ENCODE measurements at regions not wholly inside any gene's neighbourhood (a gene's known extent, or its start where the extent isn't known, plus 50 kb on each side); places are given as distances from the start of the nearest gene placed in this dataset.

DNA sequence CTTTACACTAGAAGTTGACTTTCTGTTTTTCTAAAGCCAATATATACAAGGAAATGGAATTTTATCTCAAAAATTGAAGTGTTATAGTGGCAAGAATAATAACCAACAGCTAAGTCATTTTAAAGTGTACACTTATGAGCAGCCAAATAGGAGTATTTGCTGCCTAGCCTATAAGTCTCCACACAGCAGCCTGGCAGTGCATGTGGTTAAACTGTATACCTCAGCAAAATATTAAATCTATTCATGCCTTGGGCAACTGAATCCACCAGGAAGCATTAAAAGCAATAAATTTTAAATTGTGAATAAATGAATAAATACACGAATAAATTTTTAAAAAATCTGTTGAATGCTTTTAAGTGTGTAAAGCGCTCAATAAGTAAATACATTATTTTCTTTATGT lies 432.4 kb upstream of the RORB start (continued):
- TF ChIP-seq, protein P1, sequence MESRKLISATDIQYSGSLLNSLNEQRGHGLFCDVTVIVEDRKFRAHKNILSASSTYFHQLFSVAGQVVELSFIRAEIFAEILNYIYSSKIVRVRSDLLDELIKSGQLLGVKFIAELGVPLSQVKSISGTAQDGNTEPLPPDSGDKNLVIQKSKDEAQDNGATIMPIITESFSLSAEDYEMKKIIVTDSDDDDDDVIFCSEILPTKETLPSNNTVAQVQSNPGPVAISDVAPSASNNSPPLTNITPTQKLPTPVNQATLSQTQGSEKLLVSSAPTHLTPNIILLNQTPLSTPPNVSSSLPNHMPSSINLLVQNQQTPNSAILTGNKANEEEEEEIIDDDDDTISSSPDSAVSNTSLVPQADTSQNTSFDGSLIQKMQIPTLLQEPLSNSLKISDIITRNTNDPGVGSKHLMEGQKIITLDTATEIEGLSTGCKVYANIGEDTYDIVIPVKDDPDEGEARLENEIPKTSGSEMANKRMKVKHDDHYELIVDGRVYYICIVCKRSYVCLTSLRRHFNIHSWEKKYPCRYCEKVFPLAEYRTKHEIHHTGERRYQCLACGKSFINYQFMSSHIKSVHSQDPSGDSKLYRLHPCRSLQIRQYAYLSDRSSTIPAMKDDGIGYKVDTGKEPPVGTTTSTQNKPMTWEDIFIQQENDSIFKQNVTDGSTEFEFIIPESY (IDR thresholded peaks at IDR 0.05; ENCODE audit: borderline replicate concordance, low read depth), result no peak
- TF ChIP-seq EZH2phosphoT487 (IDR thresholded peaks at IDR 0.05; ENCODE audit: borderline replicate concordance, low read depth), result no peak
- TF ChIP-seq, protein P2, sequence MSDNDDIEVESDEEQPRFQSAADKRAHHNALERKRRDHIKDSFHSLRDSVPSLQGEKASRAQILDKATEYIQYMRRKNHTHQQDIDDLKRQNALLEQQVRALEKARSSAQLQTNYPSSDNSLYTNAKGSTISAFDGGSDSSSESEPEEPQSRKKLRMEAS (IDR thresholded peaks at IDR 0.05; ENCODE audit: low read depth), result no peak
- no peak for TF ChIP-seq GABPA (IDR thresholded peaks at IDR 0.05; ENCODE audit: low read depth)
- TF ChIP-seq RCOR1 (IDR thresholded peaks at IDR 0.05; ENCODE audit: low read length), result no peak
- TF ChIP-seq MXI1 (IDR thresholded peaks at IDR 0.05; ENCODE audit: low read depth, low read length), result no peak
- TF ChIP-seq TEAD4 (IDR thresholded peaks at IDR 0.05; ENCODE audit: borderline replicate concordance, insufficient read depth), result no peak
- TF ChIP-seq NFIC (IDR thresholded peaks at IDR 0.05; ENCODE audit: borderline replicate concordance), result no peak
- no peak for TF ChIP-seq RAD21 (IDR thresholded peaks at IDR 0.05; ENCODE audit: low read length)

DNA sequence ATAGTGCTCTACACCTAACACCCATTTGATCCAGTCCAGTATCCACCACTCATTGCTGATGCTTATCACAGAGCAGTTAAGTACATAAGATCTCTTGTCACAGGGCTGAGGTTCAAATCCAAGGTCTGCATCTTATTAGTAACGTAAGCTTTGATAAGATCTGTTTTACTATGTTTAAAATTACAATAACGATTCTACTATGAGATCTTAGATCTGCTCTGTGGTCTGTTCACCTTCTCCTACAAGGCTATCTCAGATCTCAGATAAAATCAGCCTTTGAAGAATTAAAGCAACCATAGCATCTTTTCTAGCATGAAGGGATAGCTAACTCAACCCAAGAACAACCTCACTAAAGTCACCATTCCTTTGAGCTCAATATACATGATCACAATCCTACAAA lies 431.0 kb upstream of the RORB start:
- Histone ChIP-seq H3K4me1 (ENCODE audit: control insufficient read depth in 1 of 2, insufficient read depth in 2 of 2, low read depth in 1 of 2, low read length in 1 of 2) (no peaks in the 10 kb centered on the region), H3F3A (replicated peaks; ENCODE audit: insufficient read depth) (no peaks in the 10 kb centered on the region), H3K27ac (ENCODE audit: low read depth in 2 of 2, low read length in 1 of 2) (no peak overlapping the region), H3K9ac (no peak overlapping the region), H3K36me3 (replicated peaks in 1 of 2; ENCODE audit: control insufficient read depth in 1 of 2, insufficient read depth in 2 of 2, low read length in 1 of 2) (no peaks in the 10 kb centered on the region), H4K20me1 (ENCODE audit: insufficient read depth) (no peaks in the 10 kb centered on the region), H3K4me3 (ENCODE audit: low read depth in 2 of 2, low read length in 1 of 2) (no peak overlapping the region), H3K9me2 (no peaks in the 10 kb centered on the region), H3K27me3 (ENCODE audit: insufficient read depth) (no peaks in the 10 kb centered on the region), H3K4me2 (no peak overlapping the region), H2AFZ (ENCODE audit: low read depth) (no peak overlapping the region), H3K9me3 (no peaks in the 10 kb centered on the region), H3K79me2 (ENCODE audit: insufficient read depth) (no peaks in the 10 kb centered on the region)
- ChIA-PET CTCF (no interaction called here), POLR2A (no interaction called here)
- WGBS (ENCODE audit: low lambda C conversion rate), result 5% methylated on average over 2 of the region's 2 CpGs
- no peak for DNase-seq
- TF ChIP-seq TEAD4 (IDR thresholded peaks at IDR 0.05; ENCODE audit: borderline replicate concordance, insufficient read depth), result no peak
- TF ChIP-seq, protein P3, sequence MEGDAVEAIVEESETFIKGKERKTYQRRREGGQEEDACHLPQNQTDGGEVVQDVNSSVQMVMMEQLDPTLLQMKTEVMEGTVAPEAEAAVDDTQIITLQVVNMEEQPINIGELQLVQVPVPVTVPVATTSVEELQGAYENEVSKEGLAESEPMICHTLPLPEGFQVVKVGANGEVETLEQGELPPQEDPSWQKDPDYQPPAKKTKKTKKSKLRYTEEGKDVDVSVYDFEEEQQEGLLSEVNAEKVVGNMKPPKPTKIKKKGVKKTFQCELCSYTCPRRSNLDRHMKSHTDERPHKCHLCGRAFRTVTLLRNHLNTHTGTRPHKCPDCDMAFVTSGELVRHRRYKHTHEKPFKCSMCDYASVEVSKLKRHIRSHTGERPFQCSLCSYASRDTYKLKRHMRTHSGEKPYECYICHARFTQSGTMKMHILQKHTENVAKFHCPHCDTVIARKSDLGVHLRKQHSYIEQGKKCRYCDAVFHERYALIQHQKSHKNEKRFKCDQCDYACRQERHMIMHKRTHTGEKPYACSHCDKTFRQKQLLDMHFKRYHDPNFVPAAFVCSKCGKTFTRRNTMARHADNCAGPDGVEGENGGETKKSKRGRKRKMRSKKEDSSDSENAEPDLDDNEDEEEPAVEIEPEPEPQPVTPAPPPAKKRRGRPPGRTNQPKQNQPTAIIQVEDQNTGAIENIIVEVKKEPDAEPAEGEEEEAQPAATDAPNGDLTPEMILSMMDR (IDR thresholded peaks at IDR 0.05), result no peak
- TF ChIP-seq GABPA (IDR thresholded peaks at IDR 0.05; ENCODE audit: low read depth), result no peak
- TF ChIP-seq MXI1 (IDR thresholded peaks at IDR 0.05; ENCODE audit: low read depth, low read length), result no peak
- TF ChIP-seq, protein P4, sequence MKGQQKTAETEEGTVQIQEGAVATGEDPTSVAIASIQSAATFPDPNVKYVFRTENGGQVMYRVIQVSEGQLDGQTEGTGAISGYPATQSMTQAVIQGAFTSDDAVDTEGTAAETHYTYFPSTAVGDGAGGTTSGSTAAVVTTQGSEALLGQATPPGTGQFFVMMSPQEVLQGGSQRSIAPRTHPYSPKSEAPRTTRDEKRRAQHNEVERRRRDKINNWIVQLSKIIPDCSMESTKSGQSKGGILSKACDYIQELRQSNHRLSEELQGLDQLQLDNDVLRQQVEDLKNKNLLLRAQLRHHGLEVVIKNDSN (IDR thresholded peaks at IDR 0.05; ENCODE audit: borderline replicate concordance, low read depth), result no peak
- no peak for TF ChIP-seq RXRA (IDR thresholded peaks at IDR 0.05; ENCODE audit: borderline replicate concordance, low read depth)
- no peak for TF ChIP-seq FOSL2 (IDR thresholded peaks at IDR 0.05; ENCODE audit: borderline replicate concordance, low read depth)
- no peak for TF ChIP-seq NFIC (IDR thresholded peaks at IDR 0.05; ENCODE audit: borderline replicate concordance)
- TF ChIP-seq NRF1 (IDR thresholded peaks at IDR 0.05; ENCODE audit: low read depth, low read length), result no peak
- TF ChIP-seq, protein P5, sequence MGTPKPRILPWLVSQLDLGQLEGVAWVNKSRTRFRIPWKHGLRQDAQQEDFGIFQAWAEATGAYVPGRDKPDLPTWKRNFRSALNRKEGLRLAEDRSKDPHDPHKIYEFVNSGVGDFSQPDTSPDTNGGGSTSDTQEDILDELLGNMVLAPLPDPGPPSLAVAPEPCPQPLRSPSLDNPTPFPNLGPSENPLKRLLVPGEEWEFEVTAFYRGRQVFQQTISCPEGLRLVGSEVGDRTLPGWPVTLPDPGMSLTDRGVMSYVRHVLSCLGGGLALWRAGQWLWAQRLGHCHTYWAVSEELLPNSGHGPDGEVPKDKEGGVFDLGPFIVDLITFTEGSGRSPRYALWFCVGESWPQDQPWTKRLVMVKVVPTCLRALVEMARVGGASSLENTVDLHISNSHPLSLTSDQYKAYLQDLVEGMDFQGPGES (IDR thresholded peaks at IDR 0.05; ENCODE audit: low read depth, low read length), result no peak
- no peak for TF ChIP-seq EP300 (IDR thresholded peaks at IDR 0.05; ENCODE audit: borderline replicate concordance in 1 of 2, low read depth in 1 of 2, low read length in 1 of 2)
- TF ChIP-seq, protein P6, sequence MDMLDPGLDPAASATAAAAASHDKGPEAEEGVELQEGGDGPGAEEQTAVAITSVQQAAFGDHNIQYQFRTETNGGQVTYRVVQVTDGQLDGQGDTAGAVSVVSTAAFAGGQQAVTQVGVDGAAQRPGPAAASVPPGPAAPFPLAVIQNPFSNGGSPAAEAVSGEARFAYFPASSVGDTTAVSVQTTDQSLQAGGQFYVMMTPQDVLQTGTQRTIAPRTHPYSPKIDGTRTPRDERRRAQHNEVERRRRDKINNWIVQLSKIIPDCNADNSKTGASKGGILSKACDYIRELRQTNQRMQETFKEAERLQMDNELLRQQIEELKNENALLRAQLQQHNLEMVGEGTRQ (IDR thresholded peaks at IDR 0.05; ENCODE audit: borderline replicate concordance, low read depth, low read length), result no peak
- TF ChIP-seq FOXJ3 (CRISPR knock-in tag; IDR thresholded peaks at IDR 0.05), result no peak
- no peak for TF ChIP-seq SMC3 (IDR thresholded peaks at IDR 0.05; ENCODE audit: low read depth, low read length)

All from SK-N-SH (cell line).